ENCODE measurements at regions not wholly inside any gene's neighbourhood (a gene's known extent, or its start where the extent isn't known, plus 50 kb on each side); places are given as distances from the start of the nearest gene placed in this dataset.
A peak's percentile ranks its signal among the peaks of the same experiment; 100 is the strongest.
"Not testable (repeated sequence)": the region's sequence is repeated elsewhere in the genome, so short reads cannot be mapped to it uniquely, and the experiment has no call there.

DNA sequence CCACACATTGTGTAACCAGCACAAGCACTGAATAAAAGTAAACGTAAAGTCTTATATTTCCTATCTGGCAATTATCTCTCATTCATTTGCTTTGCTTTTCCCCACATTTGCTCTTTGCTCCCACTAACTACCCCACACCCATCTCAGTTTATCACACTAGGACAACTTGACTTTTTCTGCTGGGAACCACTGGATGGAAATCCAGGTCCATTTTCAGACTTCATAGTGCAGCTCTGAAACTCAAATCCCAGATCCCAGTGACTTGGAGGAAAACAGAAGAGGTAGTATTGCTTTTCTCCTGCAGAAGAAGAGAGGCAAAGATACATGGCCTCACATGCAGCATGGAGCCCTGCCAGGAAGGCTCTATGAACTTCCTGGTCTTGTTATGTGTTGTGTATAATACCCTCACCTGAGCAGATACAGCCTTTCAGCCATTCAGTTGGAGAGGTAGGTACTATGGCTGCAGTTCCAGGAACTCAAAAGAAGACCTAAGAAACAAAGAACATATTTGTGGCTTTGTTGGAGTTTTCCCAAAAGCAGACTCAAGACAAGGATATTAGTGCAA lies 90.0 kb upstream of the NIPBL start:
- DNase-seq: no peak

DNA sequence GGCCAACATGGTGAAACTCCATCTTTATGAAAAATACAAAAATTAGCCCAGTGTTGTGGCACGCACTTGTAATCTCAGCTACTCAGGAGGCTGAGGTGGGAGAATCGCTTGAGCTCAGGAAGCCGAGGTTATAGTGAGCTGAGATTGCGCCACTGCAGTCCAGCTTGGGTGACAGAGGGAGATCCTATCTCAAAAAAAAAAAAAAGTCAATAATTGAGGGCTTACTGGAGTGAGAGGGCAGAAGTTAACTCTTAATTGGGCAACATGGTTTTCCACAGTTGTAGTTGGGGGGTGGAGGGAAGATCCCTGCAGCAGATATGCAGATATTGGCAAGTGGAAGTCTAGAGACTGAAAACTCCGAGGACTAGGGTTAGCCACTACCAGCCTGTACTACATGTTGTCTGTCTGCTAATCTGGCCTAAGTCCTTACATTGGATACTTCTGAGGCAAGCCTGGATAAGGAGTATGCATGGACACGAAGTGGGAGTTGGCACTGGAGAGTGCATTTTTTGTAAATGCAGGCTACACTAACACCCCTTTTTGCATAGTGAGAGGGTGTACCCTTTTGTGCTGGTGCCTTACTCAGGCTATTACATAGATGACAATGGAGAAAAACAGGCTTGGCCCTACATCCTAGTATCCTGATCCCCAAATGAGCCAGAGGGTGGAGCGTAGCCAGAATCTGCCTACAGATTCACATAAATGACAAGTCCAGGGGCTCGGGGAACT lies 89.0 kb upstream of the NIPBL start:
- DNase-seq: no peak

DNA sequence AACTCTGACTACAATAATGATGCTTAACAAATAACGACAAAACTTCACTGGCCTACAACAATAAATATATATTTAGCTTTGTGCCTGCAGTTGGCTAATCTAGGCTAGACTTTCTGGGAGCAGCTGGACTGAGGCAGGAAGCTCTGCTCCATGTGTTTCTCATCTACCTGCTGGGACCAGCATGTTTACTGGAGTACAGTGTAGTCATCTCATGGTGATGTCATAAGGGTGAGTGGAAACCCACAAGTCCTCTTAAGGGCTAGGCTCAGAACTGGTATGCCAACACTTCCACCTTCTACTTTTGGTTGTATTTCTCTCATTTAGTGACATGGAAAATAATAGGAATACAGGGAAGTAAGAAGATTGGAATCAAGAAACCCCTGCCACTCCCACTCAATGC lies 85.7 kb upstream of the NIPBL start:
- no peak for DNase-seq

DNA sequence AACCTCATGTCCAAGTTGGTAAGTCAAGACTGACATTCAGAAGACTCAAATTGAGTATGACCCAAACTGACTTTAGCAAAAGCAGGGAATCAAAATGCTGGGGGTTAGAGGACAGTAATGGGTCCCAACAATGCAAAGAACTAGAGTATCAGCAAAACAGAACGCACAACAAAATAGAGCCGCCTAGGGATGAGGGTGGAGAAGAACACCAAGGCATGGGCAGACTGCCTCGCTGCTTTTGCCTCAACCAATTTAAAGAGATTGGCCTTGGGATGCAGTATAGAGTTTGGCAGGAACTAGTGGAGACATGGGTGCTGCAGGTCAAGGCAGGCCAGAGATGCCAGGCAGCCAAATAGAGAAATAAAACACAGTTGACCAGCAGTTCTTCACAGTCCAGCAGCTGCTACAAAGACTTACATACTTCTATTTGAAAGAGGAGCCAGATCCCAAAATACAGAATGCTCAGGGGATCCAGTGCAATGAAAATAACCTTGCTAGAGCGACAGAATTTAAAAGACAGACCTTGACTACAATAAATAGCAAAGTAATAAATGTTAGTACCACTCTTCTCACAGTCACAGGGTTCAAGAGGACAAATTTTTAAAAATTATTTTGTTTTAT lies 83.9 kb upstream of the NIPBL start:
- DNase-seq: no peak

DNA sequence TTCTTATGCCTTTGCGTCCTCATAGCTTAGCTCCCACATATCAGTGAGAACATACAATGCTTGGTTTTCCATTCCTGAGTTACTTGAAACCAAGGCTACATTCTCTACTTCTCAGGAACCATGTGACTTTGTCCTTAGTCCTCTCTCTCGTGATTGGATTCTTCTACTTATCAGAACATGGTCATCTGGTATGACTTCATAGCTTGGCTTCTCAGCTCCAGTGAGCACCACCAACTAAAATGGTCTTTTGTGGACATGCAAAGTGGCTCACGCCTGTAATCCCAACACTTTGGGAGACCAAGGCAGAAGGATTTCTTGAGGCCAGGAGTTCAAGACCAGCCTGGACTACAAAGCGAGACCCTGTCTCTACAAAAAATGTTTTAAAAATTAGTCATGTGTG lies 81.2 kb upstream of the NIPBL start:
- no peak for DNase-seq

DNA sequence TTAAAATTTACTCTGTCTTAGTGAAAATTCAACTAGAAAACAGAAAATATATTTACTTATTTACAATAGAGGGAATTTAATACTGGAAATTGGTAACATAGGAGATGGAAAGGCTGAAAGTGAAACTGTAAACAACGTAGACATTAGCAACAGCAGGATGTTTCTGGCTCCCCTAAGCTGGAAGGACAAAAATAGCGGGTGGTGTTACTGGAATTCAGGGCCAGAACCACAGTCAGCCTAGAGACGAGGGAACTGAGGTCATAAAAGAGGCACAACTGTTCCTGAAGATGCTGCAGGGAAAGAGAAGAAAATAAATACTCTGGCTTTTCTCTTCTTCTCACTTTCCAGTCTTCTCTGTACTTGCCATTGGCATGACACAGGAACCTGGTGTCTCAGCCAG lies 80.4 kb upstream of the NIPBL start:
- no peak for DNase-seq

DNA sequence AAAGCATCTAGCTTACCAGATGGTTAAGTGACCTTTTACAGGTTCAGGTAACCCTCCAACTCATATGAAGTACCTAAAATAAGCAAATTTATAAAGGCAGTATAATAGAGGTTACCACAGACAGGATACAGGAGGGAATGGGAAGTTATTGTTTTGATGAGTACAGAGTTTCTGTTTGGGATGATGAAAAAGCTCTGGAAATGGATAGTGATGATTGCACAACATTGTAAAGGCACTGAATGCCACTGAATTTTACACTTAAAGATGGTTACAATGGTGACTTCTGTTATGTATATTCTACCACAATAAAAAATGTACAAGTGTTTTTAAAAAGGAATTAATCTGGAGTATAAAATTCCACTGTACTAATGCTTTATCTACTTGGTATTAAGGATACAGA lies 75.0 kb upstream of the NIPBL start:
- DNase-seq: no peak

DNA sequence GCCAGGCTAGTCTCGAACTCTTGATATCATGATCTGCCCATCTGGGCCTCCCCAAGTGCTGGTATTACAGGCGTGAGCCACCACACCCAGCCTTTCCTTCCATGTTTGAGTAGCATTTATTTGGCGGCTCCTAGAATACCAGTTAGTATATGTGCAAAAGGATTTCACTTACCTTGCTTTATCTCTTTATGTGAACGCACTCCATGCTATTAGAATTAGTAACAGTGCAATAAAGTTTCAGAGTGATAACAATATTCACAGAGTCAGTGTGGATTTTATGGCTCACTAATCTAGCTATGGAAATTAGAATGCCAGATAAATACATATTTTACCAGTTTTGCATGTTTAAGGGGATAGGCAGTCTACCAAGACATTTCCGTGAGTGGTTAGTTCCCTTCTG lies 74.4 kb upstream of the NIPBL start:
- DNase-seq: no peak

DNA sequence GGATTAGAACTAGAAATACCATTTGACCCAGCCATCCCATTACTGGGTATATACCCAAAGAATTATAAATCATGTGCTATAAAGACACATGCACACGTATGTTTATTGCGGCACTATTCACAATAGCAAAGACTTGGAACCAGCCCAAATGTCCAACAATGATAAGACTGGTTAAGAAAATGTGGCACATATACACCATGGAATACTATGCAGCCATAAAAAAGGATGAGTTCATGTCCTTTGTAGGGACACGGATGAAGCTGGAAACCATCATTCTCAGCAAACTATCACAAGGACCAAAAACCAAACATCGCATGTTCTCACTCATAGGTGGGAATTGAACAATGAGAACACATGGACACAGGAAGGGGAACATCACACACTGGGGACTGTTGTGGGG lies 63.3 kb upstream of the NIPBL start:
- DNase-seq: not testable (repeated sequence)

DNA sequence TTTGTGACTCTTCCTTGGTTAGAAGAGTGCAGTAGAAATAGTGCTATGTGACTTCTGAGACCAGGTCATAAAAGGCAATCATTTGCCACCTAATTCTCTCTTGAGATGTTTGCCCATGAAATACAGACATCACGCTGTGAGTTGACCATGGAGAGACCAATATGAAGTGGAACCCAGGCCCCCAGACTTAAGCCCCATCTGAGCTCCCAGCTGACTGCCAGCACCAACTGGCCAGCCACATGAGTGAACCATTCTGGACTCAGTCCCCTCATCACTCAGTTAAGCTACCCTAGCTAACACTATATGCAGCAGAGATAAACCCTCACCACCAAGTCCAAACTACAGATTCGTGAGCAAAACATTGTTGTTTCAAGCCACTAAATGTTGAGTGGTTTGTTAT lies 60.7 kb upstream of the NIPBL start:
- no peak for DNase-seq

DNA sequence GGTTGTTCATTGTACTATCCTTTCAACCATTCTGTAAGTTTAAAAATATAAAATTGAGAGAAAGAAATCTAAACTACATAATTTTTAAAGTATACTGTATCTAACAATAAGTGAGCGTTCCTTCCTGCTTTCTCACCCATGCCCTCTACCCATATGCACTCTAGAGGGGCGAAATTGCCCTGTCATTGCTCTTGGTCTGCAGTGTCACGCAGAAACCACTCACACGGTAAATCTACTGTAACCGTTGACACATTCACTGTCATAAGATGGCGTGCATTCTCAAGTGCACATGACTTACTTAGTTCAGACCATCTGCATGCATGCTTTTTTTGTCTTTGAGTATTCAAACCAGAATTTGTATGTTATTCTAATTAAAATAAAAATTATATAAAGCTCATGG lies 55.7 kb upstream of the NIPBL start:
- DNase-seq: peak; percentile 54 to 69

DNA sequence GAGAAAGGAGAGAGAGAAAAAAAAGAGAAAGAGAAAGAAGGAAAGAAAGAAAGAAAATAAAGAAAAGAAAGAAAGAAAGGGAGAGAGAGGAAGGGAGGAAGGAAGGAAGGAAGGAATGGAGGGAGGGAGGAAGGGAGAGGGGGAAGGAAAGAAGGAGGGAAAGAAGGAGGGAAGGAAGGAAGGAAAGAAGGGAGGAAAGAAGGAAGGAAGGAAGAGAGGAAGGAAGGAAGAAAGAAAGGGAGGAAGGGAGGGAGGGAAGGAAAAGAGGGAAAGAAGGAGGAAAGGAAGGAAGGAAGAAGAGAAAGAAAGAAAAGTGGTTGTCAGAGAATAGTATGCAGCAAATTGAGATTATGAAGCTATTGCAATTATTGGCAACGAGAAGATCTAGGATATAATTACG lies 49.9 kb upstream of the NIPBL start:
- no peak for DNase-seq
